Right hindlimb (tissue), 1 donor: ENCODE measurements at regions not wholly inside any gene's neighbourhood (a gene's known extent, or its start where the extent isn't known, plus 50 kb on each side); places are given as distances from the start of the nearest gene placed in this dataset.
"Not testable (repeated sequence)": the region's sequence is repeated elsewhere in the genome, so short reads cannot be mapped to it uniquely, and the experiment has no call there.

Source experiments
- DNase-seq: peaks from one replicate; pipeline ENCODE4 v3.0.0-alpha.2; 2018

DNA sequence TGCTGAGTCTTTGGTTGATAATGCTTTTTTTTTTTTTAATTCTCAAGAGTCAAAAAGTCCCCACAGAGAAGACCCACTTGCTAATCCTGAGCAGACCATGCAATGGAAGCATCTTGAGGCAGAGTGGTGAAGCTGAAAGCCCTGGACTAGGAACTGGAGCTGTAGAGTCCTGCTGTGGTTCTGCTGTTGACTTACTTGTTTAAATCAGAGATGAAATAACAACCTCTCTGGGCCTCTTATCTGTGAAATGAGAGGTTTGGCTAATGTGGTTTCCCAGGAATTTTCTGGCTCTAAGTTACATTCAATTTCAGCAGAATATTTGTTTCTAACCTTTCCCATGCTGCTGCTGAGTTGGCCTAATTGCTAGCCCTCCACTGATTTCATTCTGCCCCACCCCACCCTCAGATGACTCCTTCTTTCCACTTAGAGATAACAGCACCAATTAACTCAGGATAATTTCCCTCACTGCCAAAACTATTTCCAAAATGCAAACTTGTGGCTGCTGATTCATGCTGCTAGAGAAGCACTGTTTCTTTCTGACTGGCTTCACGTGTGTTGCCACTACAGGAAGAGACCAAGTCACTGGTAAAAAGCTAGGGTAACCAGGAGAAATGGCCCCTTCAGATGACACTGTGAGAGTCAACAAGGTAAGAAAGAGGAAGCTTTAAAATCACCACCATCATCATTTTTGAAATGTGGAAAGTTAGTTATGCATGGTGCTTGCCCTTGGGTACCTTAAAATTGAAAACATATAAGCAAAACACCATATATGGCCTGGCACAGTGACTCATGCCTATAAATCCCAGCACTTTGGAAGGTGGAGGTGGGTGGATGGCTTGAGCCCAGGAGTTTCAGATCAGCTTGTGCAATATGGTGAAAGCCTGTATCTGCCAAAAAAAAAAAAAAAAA, 326.4 kb downstream of the DCHS2 start:
- no peak for DNase-seq

DNA sequence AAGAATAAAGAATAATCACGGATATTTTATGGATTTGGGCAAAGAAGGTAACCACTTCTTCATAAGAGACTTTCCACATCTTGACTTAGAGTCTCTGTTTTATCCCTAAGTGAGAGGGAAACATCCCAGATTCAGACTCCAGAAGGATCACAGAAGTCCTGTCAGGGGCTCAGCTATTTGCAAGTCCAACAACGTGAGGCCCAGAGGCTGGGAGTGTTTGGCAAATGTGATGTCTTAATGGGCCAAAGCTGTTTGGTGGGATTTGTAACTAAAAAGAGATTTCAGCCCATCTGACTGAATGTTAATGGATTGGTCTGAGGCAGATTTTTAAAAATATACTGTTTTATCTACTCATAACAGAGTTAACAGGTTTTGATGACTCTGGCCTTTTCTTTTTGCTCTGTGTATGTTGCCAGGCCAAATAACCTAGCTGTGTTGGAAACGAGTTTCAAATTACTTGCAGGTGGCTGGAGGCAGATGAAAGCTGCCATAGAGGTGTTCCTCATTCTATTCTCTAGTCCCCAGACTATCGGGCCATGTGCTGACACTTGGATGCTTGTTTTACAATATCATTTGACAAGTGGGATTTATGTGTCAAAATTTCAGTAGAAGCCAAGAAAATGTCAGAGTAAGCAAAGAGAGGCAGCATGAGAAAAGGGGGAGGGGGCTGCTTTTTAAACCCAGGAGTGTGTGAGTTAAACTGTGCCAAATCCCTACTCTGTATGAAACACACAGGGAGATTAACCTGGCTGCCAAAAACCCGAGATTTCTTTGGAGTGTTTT, 330.9 kb downstream of the DCHS2 start:
- DNase-seq, result peak; percentile 84

DNA sequence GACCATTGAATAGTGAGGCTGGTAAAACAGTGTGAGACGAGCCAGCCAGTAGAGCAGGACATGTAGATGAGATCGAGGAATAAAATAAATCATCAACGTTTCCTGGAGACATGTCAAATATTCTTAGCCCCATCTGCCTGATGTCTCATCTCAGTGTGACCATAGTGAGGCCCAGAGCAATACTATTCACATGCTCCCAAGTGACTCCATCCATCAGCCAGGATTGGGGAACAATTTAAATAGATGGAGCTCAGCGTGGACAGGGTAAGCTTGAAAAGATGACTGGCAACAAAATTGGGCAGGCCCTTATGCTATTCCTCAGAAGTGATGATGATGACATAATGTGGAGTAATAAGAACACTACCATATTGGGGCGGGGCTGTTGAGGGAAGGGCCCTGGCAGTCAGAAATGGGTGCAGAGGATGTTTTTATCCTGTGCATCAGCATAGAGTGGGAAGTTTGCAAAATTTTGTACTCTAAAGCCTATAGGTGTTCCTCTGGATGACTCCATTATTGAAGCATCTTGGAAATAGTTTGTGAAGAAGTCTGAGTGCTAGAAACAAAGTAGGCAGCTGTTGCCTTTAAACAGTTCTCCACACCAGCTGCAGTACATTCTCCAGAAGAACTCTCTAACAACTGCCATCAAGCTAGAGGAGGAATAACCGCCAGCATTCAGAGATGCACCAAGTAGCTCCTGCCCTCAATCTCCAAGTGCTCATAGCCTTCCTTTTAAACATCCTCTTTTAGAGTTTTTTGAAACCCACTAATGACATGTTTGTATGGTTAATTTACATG, 333.0 kb downstream of the DCHS2 start:
- no peak for DNase-seq

DNA sequence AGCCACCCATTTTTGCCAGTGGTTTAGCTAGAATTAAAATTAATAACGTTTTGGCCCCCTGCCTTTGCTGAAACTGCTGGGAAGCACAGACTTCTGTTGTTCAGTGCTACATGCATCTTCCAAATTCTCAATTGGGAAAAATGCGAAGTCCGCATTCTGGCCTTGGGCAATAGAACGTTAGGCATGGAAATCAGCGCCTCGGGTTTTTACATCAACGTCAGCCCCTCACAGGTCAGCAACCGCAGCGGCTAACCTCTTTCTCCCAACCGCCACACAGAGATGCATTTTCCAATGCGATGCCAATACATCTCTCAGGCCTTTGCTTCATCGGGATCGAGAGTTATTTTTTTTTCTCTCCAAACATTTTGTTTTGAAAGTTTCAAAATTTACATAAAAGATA, 339.1 kb downstream of the DCHS2 start:
- DNase-seq, result no peak

DNA sequence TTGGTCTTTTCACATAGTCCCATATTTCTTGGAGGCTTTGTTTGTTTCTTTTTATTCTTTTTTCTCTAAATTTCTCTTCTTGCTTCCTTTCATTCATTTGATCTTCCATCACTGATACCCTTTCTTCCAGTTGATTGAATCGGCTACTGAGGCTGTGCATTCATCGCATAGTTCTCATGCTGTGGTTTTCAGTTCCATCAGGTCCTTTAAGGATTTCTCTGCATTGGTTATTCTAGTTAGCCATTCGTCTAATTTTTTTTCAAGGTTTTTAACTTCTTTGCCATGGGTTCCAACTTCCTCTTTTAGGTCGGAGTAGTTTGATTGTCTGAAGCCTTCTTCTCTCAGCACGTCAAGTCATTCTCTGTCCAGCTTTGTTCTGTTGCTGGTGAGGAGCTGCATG, 342.4 kb downstream of the DCHS2 start:
- not testable (repeated sequence) for DNase-seq

DNA sequence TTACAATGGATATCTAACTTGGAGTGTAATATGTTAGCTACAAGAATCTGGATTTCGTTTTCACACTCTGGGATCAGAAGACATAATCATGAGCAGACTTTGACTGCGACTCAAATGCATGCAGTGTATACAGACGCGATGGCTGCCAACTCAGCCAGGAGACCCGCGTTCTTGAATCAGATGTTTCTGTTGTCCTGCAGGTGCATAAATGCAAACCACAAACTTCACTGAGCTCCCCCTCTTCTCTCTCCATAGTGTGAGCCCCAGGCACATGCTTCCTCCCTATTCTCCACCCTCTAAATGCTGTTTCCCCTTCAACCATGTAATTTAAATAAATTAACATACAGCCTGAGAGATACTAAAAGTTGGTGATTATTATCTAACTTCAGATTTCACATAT, 347.9 kb downstream of the DCHS2 start:
- DNase-seq, result no peak

DNA sequence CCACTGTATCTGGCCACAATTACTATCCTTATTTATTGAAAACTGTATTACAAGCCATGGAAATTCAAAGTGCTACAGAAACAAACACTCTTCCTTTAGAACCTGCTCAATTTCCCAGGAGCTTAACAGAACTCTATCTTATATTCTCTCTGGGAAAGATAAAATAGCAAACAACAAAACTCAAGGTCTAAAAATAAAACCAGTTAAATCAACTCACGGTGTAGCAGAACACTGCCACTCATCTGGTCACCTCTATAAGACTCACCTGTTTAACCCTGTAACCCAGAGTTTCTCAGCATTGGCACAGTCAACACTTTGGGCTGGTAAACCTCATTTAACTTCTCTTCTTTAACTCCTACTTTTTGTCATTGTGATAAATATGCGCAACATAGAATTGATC, 348.9 kb downstream of the DCHS2 start:
- DNase-seq, result no peak

DNA sequence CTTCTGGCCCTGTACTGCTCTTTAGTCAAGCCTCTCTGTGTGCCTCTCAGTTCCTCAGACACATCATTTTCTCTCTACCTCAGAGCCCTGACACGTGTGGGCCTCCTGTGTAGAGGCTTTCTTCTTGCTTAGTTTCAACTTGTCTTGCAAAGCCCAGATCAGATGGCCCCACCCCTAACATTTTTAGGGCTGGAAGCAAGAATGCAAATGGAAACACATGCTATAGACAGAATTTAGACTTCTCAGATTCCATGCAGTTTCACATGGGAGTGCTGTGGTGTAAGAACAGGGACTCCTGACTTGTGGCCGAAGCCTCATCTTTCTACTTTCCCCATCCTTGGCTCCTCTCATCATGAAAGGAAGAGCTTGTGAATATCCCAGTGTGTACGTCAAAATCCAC, 350.7 kb downstream of the DCHS2 start:
- no peak for DNase-seq

DNA sequence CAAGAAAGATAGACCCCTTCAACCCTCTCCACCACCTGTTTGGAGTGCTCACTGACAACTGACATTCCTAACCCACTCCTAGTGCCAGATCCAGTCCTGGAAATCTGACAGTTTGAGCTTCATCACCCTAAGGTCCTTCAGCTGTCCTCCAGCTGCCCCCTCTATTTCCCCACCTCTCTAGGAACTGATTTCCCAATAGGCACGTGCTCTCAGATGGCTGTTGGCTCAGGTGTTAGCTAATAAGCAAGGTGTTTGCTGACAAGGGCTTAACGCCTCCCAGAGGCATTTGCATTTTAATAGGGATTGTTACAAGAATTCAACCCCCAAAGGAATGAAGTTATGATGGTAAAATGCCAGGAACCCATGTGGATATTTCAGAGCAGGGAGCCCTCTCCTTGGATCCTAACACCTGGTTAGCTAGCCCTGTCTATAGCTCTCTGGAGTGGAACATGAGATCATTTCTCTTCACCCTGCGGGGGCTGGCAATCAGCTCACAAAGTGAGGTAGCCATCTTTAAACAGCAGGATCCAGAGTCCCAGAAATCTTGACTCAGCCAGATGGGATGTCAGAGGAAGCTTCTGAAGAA, 348.5 kb upstream of the SFRP2 start:
- no peak for DNase-seq

DNA sequence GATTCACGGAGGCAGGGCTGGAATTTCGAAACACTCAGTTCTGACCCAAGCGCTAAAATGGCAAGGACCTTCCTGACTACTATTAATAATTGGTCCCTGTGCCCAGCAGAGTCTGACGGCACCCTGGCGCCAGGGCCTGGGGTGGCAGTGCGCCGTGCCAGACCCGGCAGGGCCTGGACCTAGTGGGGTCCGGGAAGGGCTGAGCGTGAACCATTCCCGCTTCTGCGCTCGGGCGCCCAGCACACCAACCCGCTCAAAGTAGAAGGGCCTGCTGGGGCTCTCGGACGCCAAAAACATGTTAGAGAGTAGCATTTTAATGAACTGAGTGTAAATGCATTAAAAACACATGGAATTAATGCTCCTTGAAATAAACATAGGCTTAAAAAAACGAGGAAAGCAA, 346.7 kb upstream of the SFRP2 start:
- DNase-seq, result no peak

DNA sequence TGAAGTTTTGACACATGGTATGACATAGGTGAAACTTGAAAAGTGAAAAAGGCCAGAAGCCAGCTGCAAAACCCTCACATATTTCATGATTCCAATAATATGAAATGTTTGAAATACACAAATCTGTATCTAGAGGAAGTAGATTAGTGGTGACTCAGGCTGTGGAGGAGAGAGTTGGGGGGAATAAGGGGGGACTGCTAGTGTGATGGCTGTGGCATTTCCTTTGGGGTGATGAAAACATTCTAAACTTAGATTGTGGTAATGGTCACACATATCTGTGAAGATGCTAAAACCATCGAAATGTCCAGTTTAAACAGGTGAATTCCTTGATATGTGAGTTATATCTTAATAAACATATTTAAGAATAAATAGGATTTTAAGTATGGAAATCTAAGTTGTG, 343.5 kb upstream of the SFRP2 start:
- DNase-seq, result no peak

DNA sequence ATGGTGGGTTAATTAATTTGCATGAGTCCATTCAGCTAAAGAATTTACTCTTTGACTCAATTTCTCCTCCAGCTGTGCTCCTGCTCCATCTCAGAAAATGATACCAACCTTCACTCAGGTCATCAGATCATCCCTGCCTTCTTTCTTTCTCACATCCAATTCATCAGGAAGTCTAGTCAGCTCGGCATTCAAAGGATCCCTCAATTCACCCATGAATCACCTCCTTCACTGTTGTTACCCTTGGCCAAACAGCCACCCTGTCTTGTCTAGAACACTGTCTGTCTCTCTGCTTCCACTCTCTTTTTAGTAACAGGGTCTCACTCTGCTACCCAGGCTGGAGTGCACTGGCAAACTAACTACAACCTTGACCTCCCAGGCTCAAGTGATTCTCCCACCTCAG, 337.4 kb upstream of the SFRP2 start:
- no peak for DNase-seq

DNA sequence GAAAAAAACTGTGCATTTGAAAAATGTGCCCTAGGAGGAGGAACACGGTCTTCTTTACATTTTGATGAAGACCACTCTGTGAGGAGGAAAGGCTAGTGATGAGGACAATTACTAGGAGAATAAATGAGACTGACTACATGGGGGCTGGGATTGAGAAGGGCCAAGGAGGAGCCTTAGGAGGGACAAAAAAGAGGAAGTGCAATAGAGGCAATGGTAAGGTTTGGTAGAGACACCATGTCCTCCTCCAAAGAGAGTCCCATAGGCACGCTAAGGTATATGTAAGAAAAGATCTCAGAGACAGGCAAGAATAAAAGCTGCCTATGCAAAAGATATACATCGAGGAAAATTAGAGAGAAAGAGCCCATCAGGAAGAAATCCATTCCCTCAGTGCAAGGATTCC, 336.5 kb upstream of the SFRP2 start:
- no peak for DNase-seq

DNA sequence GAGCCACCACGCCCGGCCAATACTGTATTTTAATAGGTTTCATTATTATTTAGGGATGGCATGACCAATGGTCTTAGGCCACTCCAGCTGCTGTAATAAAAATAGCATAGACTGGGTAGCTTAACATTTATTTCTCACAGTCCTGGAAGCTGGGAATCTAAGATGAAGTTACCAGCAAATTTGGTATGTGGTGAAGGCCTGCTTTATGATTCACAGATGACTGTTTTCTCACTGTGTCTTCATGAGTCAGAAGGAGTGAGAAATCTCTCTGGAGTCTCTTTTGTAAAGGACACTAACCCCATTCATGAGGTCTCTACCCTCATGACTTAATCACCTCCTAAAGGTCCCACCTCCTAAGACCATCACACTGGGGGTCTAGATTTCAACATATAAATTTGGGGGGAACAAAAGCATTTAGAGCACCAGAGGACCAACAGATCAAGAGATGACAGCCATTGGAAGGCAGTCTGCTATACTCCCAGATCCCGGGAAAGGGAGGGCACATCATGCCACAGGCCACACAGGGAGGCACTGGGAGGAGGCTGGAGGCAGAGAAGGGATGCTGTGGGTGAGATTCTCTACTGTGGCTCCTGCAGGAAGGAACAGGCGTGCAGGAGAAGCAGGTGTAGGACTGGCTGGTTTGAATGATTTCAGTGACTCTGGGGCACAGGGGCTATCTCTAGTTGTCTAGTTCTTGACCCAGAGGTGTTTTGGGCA, 335.8 kb upstream of the SFRP2 start:
- no peak for DNase-seq

DNA sequence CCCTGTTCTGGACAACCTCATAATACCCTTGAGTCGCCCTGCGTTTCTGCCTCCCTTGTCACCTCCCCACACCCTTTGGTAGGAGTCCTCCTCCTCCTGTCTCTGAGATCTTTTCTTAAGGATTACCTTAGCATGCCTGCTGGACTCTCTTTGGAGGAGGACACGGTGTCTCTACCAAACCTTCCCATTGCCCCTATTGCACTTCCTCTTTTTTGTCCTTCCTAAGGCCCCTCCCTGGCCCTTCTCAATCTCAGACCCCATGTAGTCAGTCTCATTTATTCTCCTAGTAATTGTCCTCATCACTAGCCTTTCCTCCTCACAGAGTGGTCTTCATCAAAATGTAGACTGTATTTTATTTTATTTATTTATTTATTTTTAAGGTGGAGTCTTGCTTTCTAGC, 335.0 kb upstream of the SFRP2 start:
- no peak for DNase-seq

DNA sequence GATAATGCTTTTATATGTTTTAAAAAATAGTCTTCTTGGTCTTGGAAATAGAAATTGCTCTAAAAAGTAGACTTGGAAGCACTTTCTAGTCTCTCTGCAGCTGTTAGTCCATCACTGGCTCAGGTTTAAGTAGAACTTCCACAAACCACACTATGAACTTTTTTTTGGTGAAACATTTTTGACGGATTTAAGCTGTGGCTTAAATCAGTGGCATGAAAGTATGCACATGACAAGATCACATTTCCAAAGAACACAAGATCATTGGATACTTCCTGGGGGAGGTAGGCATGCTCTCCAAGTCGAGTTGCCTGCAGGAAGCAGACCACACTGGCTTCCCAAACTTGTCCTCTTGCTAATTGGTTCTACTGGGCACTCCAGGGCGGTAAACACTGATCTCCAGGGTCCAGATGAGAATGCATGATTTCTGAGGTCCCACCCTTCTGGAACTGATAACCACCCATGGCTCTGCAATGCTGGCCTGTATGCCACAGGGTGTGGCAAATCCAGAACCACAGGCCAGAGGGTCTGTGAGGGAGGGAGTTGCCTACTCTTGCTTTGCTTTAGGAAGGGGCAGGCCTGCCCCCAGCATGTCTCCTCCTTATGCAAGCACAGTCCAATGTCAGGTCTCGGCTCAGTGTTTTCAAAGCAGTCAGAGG, 331.9 kb upstream of the SFRP2 start:
- no peak for DNase-seq

DNA sequence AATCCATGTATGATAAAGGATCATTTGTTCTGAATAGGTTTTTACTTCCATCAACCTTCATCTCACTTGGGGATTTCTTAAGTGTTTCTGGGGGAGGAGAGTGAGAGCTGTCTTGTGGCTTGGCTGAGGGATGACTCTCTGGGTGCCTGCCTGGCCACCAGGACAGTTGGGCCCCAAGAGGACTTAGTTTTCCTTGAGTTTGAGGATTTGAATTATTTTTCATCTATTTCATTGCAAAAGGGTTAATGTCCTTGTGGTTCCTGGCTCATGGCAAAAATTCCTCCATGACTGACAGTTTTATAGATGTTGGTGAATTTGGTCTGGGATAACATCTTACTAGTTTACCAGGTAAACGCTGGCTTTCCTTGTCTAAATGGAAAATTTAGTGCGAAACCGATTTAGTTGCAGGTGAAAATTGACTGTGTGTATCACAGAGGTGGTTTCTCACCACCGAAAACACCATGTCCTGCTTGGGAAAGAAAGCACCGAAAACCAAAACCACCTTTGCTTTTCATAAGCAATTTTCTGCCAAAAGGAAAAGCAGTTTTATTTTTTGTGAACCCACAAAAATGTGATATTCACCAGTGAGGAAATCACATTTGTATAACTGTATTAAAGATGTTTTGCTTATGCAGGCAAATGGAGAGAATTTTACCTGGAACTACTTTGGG, 331.3 kb upstream of the SFRP2 start:
- no peak for DNase-seq

DNA sequence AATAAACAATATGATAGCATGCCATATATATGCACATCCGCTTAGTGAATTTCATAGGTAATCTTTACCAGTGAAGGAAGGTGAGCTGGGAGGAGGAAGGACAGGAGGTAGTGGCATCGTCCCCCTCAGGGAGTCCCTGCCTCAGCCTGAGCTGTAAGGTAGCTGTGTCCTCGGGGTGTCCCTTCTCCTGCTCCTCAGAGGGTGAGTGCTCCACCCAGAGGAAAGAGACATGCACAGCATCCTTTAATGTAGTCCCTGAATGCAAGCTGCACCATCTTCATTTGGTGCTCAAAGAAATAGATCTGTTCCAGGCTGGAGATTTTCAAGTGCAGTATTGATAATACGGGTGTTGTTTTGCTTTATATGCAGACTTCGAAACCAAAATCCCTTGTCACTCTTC, 330.4 kb upstream of the SFRP2 start:
- DNase-seq, result no peak

DNA sequence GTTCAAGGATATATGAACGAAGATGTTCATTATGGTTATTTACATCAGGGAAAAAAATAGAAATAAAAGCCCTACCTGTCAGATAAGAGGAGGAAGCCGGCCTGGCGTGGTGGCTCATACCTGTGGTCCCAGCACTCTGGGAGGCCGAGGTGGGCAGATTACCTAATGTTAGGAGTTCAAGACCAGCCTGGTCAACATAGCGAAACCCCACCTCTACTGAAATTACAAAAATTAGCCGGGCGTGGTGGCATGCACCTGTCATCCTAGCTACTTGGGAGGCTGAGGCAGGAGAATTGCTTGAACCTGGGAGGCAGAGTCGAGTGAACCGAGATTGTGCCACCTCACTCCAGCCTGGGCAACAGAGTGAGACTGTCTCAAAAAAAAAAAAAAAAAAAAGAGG, 328.8 kb upstream of the SFRP2 start:
- DNase-seq, result not testable (repeated sequence)

DNA sequence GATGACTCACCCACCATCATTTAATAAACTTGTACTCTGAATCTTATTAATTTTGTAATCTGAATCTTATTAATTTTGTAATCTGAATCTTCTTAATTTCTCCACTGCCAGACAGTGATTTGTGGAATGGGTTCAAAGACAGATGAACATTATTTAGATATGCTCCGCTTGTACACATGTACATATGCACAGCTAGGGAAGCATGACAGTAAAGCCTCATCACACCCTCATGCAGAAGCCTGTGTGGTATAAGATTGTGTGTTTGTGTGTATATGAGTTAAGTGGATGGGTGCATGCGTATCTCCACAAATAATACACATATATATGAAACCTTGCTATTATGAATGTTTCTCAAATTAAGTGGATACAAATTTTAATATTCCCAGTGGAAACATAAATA, 318.5 kb upstream of the SFRP2 start:
- DNase-seq, result no peak

DNA sequence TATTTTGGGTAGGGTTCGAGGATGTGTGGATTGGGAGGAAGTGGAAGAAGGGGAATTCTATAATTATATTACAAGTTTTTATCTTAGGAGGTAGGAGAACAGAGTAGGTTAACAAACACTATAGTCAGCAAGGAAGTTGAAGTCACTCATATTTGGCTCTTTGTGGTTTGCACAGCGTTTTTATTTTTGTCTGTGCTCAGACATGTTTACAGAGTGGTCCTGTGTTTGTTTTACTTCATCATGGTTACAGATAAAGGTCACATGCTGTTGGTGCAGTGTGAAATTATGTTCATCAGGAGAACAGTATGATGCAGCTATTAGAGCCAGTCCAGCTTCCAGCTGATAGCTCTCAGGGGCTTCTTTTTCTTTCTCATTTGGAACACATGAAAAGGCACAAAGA, 299.9 kb upstream of the SFRP2 start:
- no peak for DNase-seq
